ENCODE measurements at regions not wholly inside any gene's neighbourhood (a gene's known extent, or its start where the extent isn't known, plus 50 kb on each side); places are given as distances from the start of the nearest gene placed in this dataset.
A peak's percentile ranks its signal among the peaks of the same experiment; 100 is the strongest.

DNA sequence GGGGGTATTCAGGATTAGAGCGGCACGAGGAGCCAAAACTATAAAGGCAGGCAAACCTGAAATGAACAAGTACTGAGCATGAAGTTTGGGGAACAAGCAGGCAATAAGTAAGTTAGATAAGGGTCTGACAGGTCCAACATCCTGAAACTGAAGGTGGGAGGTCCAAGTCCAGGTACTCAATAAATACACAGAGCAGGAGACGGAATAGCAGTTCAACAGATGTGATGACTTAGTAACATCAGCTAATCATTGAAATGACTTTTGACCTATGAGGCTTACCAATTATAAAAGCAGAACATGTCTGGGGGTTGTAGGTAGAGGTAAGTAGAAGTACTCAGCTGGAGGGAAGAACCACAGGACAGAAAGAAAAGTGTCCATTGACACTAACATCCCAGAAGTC lies 132.8 kb upstream of the PDZRN3 start:
- no peak for DNase-seq (ENCODE audit: low read depth)

- no peak for DNase-seq (ENCODE audit: low read depth)
Observed at GRCh38 chr3:73753985-73754384, 129.2 kb upstream of the PDZRN3 start.

DNA sequence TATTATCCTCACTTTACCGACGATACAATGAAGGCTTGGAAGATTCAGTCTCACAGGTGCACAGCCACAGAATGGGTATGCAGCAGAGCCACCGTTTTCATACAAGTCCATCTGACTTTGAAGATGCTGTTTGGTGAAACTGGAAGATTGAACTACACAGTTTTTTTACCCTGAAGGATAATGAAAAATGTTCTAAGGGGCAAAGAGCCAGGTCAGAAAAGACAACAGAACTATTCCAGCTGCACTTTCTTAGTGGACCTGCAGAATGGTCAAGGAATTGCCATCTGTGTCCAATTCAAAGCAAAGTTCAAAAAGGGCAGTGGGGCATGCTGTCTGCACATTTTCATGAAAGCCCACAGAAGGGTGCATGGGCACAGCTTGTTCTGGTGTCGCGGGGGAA lies 127.6 kb upstream of the PDZRN3 start:
- DNase-seq (ENCODE audit: low read depth) = no peak

GRCh38 chr3:73746623-73747022 lies 121.9 kb upstream of the PDZRN3 start:
- DNase-seq (ENCODE audit: low read depth) = no peak

- no peak for DNase-seq (ENCODE audit: low read depth)
Observed at GRCh38 chr3:73745526-73746191, 120.9 kb upstream of the PDZRN3 start.

- DNase-seq (ENCODE audit: low read depth) = no peak
Observed at GRCh38 chr3:73743551-73743950, 118.8 kb upstream of the PDZRN3 start.

- DNase-seq (ENCODE audit: low read depth) = no peak
Observed at GRCh38 chr3:73739791-73740453, 115.2 kb upstream of the PDZRN3 start.

DNA sequence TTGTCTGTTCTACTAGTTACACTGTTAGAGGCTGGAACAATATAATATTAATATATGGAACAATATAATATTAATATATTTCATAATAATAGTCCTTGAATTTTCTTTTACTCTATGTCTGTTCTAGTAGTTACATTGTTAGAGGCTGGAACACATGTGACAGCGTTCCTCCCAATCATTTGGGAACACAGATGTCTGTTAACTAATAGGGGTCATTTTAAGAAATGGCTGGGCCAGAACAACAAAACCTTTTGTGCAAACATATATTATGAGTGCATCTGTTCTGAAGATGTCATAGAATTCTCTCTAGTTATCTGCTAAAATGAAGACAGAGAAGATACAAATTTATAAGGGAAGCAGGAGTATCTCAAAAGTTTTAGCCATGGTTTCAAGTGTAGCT lies 114.0 kb upstream of the PDZRN3 start:
- no peak for DNase-seq (ENCODE audit: low read depth)

DNA sequence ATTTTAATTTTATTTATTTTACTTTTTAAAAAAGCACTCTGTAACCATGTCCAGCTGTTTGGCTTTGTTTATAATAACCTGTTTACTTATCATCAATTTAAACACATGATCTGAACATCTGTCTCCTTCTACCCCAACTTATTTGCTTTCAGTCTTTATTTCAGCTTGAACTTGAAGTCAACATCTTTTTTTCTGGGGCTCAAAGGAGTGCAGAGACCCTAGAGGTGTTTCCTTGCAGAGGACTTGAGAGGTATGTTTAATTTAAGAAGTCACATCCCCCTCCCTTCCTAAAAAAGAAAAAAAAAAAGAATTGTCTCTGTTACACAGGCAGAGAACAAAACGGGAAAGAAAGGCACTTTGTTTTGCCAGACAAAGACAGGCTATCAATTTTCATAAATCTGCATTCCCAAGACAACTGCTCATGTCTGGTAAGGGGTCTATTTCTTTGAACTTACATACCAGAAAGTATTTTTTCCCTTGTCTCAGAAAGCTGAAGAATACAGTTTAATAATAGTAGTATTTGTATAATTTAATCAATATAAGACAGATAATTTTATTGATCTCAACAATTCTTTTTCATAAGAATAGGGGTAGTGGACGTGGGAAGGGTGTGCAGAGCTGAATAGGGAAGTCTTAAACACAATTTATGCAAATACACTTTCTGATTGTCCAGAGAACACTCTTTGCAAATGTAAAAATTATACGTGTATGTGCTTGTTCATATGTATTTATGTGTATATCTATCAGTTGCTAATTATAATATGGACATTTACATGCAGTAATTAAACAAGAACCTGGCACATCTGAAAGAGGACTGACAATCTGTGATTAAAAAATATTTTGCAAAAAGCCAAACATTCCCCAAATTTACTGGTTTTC lies 109.7 kb upstream of the PDZRN3 start:
- no peak for DNase-seq (ENCODE audit: low read depth)

- DNase-seq (ENCODE audit: low read depth) = no peak
Observed at GRCh38 chr3:73733746-73734145, 109.0 kb upstream of the PDZRN3 start.

DNA sequence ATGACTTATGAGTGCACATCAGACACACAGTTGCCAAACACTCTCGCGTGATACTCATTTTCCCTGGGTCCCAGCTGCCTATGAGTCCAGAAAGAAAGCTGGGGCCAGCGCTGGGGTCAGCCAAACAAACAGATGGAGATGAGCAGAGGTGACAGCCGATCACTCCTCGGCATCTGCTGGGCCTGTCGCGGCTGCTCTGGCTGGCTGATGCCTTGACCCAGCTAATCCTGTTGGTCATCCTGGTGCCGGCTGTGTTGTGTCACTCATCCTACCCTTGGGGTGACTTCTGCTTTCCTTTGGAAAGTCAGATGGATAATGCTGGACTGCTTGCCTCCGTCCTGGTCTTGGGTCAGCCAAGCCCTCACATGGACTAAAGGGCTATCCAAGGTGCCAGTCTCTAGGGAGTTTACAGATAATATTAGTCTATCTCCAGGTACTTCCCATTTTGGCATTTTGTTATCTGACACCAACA lies 105.3 kb upstream of the PDZRN3 start:
- peak; percentile 95 for DNase-seq (ENCODE audit: low read depth)

DNA sequence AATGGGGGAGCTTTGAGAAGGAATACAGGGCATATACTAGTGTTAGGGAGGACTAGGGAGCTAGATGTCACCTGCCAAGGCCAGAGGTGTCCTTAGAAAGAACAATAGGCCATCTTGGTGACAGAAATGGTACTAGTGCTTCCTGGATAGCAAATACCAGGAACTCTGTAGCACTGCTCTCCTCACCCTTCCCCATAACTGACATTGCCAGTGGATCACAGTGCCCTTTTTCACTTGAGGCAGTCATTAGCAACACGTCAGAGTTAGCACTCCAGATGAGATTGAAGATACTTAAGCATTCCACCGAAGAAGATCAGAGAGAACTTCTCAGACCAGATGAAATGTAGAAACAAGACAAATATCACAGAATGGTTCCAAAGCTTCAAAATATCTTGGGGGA lies 103.1 kb upstream of the PDZRN3 start:
- DNase-seq (ENCODE audit: low read depth) = no peak

DNA sequence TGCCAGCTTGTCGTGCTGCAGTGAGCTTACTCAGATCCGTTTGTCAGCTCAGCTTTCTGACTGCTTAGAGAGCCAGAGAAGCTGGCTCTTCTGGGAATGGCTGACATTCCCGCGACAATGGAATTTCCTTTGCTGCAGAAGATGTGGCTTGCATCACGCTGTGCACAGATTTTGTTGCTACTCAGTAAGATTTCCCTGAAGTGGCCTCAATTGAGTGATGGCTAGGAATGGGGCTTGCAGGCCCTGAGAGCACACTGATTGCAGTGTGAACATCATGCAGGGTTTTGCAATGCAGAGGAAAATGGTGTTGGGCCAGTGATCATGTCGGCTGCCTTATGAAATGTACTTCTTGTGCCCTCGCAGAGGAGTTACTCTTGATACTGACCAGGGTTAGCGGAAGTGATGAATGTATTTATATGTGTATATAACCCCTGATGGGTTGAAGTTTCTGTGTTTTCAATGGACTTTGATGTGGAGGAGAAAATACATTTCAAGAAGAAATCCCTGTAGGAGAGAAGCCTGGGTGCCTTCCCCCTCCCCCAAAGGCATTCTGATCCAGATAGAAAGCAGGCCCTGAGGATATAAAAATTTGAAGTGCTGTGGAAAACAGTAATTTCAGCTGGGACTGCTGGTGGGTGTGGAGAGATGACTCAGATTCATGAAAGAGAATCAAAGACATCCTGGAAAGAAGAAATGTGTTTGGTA lies 102.5 kb upstream of the PDZRN3 start:
- DNase-seq (ENCODE audit: low read depth) = peak; percentile 71

- no peak for DNase-seq (ENCODE audit: low read depth)
Observed at GRCh38 chr3:73723596-73723995, 98.9 kb upstream of the PDZRN3 start.

DNA sequence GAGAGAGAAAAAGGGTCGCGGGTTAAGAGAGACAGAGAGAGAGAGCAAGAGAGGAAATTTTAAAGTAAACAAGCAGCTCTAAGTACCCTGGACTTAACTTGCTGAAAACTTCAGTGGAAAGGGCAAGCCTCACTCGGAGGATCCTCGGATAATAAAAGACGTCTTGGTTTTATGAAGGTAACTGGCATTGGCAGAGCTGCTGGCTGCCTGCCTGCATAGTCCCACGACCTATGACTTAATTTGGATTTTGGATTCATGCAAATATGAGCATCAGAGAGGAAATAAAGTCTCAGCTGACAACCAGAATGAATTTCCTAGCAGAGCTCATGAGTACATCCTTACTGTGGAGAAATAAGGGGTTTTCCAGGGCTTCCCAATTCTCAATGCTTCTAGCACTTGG lies 95.1 kb upstream of the PDZRN3 start:
- no peak for DNase-seq (ENCODE audit: low read depth)

DNA sequence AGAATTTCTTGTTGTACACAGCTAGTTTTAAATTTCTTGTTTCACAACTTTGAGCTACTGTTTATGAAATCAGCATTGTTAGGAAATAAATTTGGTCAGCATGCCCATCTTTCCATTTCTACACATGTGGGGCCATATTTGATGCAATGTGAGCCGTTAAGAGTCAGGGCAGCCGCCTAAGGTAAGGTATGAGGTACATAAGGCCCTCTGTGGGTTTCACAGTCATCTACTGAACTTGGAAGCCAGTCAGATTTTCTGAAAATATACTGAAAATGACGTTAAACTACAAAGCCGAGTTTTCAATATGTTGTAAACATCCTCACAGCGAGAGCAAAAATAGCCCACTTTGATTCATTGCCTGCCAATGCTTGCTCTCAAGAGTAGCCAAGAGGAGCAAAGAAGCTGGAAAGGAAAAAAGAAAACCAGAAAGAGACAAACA lies 94.7 kb upstream of the PDZRN3 start:
- no peak for DNase-seq (ENCODE audit: low read depth)

DNA sequence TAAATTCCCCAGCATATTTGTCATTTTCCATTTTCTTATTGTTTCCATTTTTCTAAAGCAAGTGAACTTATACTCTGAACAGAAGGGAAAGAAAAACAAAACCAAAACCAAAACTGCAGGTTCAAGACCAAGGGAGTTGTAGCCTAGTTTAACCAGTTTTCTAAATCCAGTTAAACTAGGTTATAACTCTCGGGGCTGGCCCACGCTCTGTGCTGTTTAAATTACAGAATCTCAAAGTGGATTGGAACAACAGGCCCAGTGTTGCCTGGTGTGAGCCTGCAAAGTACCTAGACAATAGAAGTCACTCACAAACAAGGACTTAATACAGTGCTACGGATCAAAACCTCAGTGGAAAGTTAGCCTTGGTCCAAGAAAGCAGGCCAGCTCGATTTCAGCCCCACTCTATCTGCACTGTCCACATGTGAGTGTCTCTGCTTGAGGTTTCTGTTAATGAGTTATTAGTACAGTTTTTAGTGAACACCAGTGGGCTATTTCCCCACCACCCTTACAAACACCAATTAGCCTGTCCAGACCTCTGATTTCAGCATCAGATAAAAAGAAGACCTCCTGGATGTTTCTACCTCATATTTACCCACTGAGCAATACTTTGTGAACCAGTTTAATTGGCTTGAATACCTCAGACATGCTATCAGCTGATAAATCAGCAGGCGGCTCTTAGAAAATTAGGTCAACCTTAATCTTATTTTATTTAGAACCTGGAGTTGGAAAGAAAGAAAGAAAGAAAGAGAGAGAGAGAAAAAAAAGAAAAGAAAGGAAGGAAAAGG lies 93.8 kb upstream of the PDZRN3 start:
- no peak for DNase-seq (ENCODE audit: low read depth)

GRCh38 chr3:73716418-73716817 lies 91.7 kb upstream of the PDZRN3 start:
- DNase-seq (ENCODE audit: low read depth) = peak; percentile 72

DNA sequence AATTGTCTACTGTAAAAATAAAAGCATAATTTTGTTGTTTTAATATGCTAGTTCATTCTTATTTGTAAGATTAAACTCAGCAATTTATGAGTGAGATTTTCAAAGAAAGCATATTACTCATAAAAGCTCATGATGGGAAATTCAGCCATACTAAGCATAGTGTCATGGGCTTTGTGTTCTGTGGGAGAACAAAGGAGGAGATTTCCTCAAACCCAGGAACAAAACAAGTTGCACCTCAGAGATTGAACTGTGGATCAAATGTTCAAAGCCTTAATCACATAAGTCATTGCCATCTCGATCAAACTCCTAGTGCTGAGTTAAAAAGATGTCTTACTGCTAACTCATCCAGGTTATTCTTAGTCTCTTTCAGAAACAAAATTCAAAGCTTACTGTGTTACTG lies 85.6 kb upstream of the PDZRN3 start:
- no peak for DNase-seq (ENCODE audit: low read depth)

DNA sequence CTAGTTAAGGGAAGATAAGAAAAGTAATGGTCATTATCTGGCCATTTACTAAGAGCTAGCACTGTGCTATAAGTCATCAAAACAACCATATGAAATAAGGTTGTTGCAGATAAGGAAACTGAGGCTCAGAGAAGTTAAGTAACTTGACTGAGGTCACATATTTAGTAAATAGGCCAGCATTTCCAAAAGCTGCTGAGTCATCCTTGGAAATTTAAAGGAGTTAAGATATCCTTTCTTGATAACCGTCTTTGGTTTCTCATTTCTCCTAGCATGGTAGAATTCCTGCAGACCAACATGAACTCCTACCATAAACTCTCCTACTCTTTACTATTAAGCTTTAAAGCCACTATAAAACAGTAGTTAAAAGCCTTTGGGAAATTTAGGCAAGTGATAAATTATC lies 85.0 kb upstream of the PDZRN3 start:
- DNase-seq (ENCODE audit: low read depth) = no peak

DNA sequence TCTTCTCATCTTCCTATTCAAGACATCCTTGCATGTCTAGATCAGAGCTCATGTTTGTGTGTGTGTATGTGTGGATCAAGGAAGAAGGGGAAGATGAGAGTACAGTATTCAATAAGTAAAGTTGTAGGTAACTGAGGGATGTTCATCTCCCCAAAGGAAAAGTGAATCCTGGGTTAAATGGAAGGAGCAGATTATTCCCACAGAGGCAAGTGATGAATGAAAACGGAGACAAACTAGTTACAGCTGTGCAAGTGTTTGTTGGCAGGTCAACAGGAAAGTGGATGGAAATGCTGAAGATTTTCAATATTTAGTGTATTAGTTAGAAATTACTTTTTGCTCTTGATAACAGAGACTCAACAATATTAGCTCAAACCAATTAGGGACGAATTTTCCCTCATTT lies 84.2 kb upstream of the PDZRN3 start:
- DNase-seq (ENCODE audit: low read depth) = no peak

Measured in LHCN-M2 (cell line).